HL-60 (cell line): ENCODE measurements at regions not wholly inside any gene's neighbourhood (a gene's known extent, or its start where the extent isn't known, plus 50 kb on each side); places are given as distances from the start of the nearest gene placed in this dataset.

ENCODE experiments used
- DNase-seq, 2 experiments: peaks; one replicate each; pipeline ENCODE4 v3.0.0-alpha.2; 2010 to 2020; ENCODE audit warnings: low read depth in 1 of 2, low spot score in 1 of 2
- H3K27ac ChIP-seq: fragments of 250-450 bp; sonication (Bioruptor Pico); replicated peaks from 2 replicates; pipeline ENCODE4 v1.5.1; 2020; ENCODE audit warnings: mild to moderate bottlenecking, moderate library complexity
- H3K27me3 ChIP-seq: fragments of 250-450 bp; sonication (Bioruptor Pico); 2 replicates; pipeline ENCODE4 v1.5.1; 2021; ENCODE audit warnings: mild to moderate bottlenecking, moderate library complexity; ENCODE audit not compliant: insufficient read depth, poor library complexity, severe bottlenecking
- H3K4me3 ChIP-seq: replicated peaks from 2 replicates; pipeline ENCODE4 v1.5.1; 2011; ENCODE audit warnings: mild to moderate bottlenecking, control low read depth, low read length; ENCODE audit not compliant: insufficient read depth
- CTCF ChIP-seq: IDR thresholded peaks from one replicate; pipeline ENCODE4 v1.5.1; 2011; ENCODE audit warnings: low read length, control low read depth, inconsistent platforms; ENCODE audit not compliant: insufficient read depth
- GABPA ChIP-seq: IDR thresholded peaks from 2 replicates; pipeline ENCODE4 v1.6.1; 2012; ENCODE audit warnings: low read depth
- POLR2AphosphoS5 ChIP-seq: IDR thresholded peaks from 2 replicates; pipeline ENCODE4 v1.6.1; 2012; ENCODE audit warnings: low read depth
- SPI1 ChIP-seq: IDR thresholded peaks from 2 replicates; pipeline ENCODE4 v1.6.1; 2012; ENCODE audit warnings: low read depth, mild to moderate bottlenecking, borderline replicate concordance
- TF ChIP-seq, protein P1 (sequence below): IDR thresholded peaks from 2 replicates; pipeline ENCODE4 v1.6.1; 2012; ENCODE audit warnings: low read depth; ENCODE audit not compliant: insufficient replicate concordance

DNA sequence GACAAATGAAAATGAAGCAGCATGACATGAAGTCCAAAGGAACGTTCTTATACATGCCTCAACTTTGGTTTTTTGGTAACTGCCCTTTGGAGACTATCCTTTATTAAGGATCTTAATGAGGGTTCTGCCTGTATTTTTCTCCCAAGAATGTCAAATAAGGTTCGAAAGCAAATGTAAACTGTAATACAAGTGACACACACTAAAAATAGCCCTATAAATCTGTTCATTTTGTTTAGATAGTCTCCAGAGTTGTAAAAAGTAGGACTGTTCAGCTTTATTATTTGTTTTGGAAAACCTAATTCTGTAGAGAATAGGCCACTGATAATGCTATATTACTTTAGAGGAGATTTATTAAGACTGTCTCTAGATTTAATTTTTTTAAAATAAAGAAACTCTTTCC lies 80.5 kb upstream of the CDIN1 start:
- no peak overlapping the region for H3K27ac ChIP-seq
- TF ChIP-seq POLR2AphosphoS5 (no peak), SPI1 (no peak), CTCF (no peak), GABPA (no peak)
- TF ChIP-seq, protein P1, sequence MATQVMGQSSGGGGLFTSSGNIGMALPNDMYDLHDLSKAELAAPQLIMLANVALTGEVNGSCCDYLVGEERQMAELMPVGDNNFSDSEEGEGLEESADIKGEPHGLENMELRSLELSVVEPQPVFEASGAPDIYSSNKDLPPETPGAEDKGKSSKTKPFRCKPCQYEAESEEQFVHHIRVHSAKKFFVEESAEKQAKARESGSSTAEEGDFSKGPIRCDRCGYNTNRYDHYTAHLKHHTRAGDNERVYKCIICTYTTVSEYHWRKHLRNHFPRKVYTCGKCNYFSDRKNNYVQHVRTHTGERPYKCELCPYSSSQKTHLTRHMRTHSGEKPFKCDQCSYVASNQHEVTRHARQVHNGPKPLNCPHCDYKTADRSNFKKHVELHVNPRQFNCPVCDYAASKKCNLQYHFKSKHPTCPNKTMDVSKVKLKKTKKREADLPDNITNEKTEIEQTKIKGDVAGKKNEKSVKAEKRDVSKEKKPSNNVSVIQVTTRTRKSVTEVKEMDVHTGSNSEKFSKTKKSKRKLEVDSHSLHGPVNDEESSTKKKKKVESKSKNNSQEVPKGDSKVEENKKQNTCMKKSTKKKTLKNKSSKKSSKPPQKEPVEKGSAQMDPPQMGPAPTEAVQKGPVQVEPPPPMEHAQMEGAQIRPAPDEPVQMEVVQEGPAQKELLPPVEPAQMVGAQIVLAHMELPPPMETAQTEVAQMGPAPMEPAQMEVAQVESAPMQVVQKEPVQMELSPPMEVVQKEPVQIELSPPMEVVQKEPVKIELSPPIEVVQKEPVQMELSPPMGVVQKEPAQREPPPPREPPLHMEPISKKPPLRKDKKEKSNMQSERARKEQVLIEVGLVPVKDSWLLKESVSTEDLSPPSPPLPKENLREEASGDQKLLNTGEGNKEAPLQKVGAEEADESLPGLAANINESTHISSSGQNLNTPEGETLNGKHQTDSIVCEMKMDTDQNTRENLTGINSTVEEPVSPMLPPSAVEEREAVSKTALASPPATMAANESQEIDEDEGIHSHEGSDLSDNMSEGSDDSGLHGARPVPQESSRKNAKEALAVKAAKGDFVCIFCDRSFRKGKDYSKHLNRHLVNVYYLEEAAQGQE, result no peak
- no peak for DNase-seq
- H3K27me3 ChIP-seq, result peaks cover 3% of the 10 kb centered on the region
- H3K4me3 ChIP-seq, result no peak overlapping the region

- DNase-seq, result no peak
- TF ChIP-seq POLR2AphosphoS5 (no peak), GABPA (no peak), SPI1 (no peak), CTCF (no peak)
- TF ChIP-seq, protein P1, result no peak
- H3K27ac ChIP-seq, result no peak overlapping the region
- no peak overlapping the region for H3K4me3 ChIP-seq
- H3K27me3 ChIP-seq, result peaks cover 4% of the 10 kb centered on the region
Measured at GRCh38 chr15:36499412-36500389, 79.7 kb upstream of the CDIN1 start.

DNA sequence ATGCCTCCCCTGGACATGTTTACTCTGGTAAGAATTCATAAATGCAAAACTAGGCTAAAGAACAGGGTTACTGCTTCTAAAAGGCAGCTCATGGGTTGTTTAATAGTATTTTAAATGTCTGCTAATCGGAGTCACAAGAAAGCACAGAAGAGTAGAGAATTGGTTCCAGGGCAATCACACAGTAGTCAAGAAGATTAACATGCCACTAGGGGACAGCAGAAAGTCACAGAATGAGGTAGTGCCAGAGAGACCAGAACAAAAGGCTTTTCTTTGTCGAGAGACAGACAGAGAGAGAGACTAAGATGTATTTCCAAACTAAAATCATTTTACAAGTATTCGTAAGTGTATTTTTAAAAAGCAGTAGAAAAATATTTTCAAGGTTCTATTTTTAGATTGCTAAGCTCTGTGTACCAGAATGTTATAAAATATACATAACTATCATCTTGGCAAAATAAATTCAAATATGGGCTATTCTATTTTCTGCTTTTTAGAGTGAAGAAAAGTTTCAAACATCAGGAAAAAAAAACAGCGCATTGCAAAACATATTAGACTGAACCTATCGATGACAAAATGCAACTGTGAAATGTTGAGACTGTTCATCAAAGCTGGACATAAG lies 78.3 kb upstream of the CDIN1 start:
- Histone ChIP-seq H3K27ac (no peak overlapping the region), H3K27me3 (peaks cover 4% of the 10 kb centered on the region), H3K4me3 (no peak overlapping the region)
- no peak for TF ChIP-seq POLR2AphosphoS5
- peak; percentile 75 for TF ChIP-seq CTCF
- TF ChIP-seq, protein P1, result no peak
- peak; percentile 2 to 45 for DNase-seq
